HepG2 (cell line): ENCODE measurements at regions not wholly inside any gene's neighbourhood (a gene's known extent, or its start where the extent isn't known, plus 50 kb on each side); places are given as distances from the start of the nearest gene placed in this dataset.

ENCODE experiments used
- ATAC-seq: fragments of 200-7000 bp; cut with Tn5 transposase; 3 replicates; pipeline ENCODE4 v1.9.1; 2020; ENCODE audit warnings: mild to moderate bottlenecking, moderate library complexity
- BruUV-seq: library from RNA; stranded (reverse); fragments of 400-500 nt; replicated peaks from 2 replicates; lab custom pipeline; 2021; lab: Mats Ljungman, UMichigan
- CTCF ChIA-PET: fragments of 300-600 bp; formaldehyde crosslinking; extraction: SDS; loops from one replicate; lab custom pipeline; 2021; ENCODE audit warnings: low total read pairs, inconsistent platforms, low intra/inter-chr PET ratio; lab: Yijun Ruan, JAX
- POLR2A ChIA-PET: fragments of 350-600 bp; sonication (Branson Sonifier 250); formaldehyde crosslinking; loops from one replicate; lab custom pipeline; 2020; ENCODE audit warnings: antibody characterized with exemption, inconsistent platforms; lab: Yijun Ruan, JAX
- DNase-seq: peaks from one replicate; pipeline ENCODE4 v3.0.0-alpha.2; 2015; ENCODE audit warnings: low spot score
- FAIRE-seq: peaks from 3 replicates; lab custom pipeline; 2011; peaks lifted over from hg19 to GRCh38; lab: Jason Lieb, UNC
- H2AFZ ChIP-seq: one replicate; pipeline ENCODE4 v1.6.1; 2011; ENCODE audit warnings: low read length, inconsistent platforms
- H3K27ac ChIP-seq: fragments of 300-600 bp; 3 replicates; pipeline ENCODE4 v1.8.0; 2011; ENCODE audit warnings: mixed run types, mild to moderate bottlenecking, mixed read lengths, low read length, inconsistent platforms; ENCODE audit not compliant: insufficient read depth; ENCODE audit errors: extremely low read length
- H3K27me3 ChIP-seq, 2 experiments: fragments of 200-600 bp in 1 of 2; 2 replicates in 1 of 2; 3 replicates in 1 of 2; pipeline versions ENCODE4 v1.6.0 to v1.8.0; 2011; ENCODE audit warnings: low read length in 2 of 2, mild to moderate bottlenecking in 2 of 2, moderate library complexity in 2 of 2, inconsistent platforms in 1 of 2; ENCODE audit not compliant: insufficient read depth in 2 of 2, control insufficient read depth in 1 of 2
- H3K36me3 ChIP-seq, 2 experiments: fragments of 200-600 bp in 1 of 2; replicated peaks in 1 of 2; 2 replicates in 1 of 2; 3 replicates in 1 of 2; pipeline versions ENCODE4 v1.5.1 to v1.8.0; 2011; ENCODE audit warnings: low read length in 2 of 2, inconsistent platforms in 1 of 2; ENCODE audit not compliant: insufficient read depth in 2 of 2, control insufficient read depth in 1 of 2
- H3K4me1 ChIP-seq: 2 replicates; pipeline ENCODE4 v1.5.1; 2012; ENCODE audit warnings: low read length, inconsistent platforms; ENCODE audit not compliant: insufficient read depth
- H3K4me2 ChIP-seq: 2 replicates; pipeline ENCODE4 v1.6.0; 2011; ENCODE audit warnings: low read depth, low read length, inconsistent platforms
- H3K4me3 ChIP-seq, 3 experiments: fragments of 200-600 bp in 1 of 3; sonication (generic), shearing (Covaris generic) in 1 of 3; replicated peaks in 1 of 3; 2 replicates each; pipeline ENCODE4 v1.5.1; 2011 to 2016; ENCODE audit warnings: low read length in 3 of 3, inconsistent platforms in 2 of 3, low read depth in 2 of 3, mild to moderate bottlenecking in 2 of 3, control low read depth in 1 of 3, mixed read lengths in 1 of 3; ENCODE audit not compliant: insufficient read depth in 1 of 3
- H3K79me2 ChIP-seq: one replicate; pipeline ENCODE4 v1.6.1; 2011; ENCODE audit warnings: low read length, inconsistent platforms; ENCODE audit not compliant: insufficient read depth
- H3K9ac ChIP-seq: 2 replicates; pipeline ENCODE4 v1.6.0; 2011; ENCODE audit warnings: mild to moderate bottlenecking, low read depth, low read length, inconsistent platforms; ENCODE audit not compliant: insufficient read depth
- H3K9me3 ChIP-seq: 2 replicates; pipeline ENCODE4 v1.5.1; 2012; ENCODE audit warnings: mild to moderate bottlenecking, low read length
- H4K20me1 ChIP-seq: 2 replicates; pipeline ENCODE4 v1.6.0; 2011; ENCODE audit warnings: inconsistent platforms, mild to moderate bottlenecking, low read length, moderate library complexity; ENCODE audit not compliant: insufficient read depth
- AFF4 ChIP-seq: sonication (generic); formaldehyde crosslinking; IDR thresholded peaks from 2 replicates; pipeline ENCODE4 v1.4.0; 2020; ENCODE audit warnings: missing genetic modification reagents
- BATF2 ChIP-seq: sonication (generic); formaldehyde crosslinking; IDR thresholded peaks from 2 replicates; pipeline ENCODE4 v1.8.0; 2022; ENCODE audit warnings: mild to moderate bottlenecking, missing genetic modification reagents, moderate library complexity
- CREB3 ChIP-seq: sonication (generic); formaldehyde crosslinking; IDR thresholded peaks from 2 replicates; pipeline ENCODE4 v1.5.0; 2020; ENCODE audit warnings: missing genetic modification reagents
- CTCF ChIP-seq: sonication (generic); formaldehyde crosslinking; IDR thresholded peaks from 2 replicates; pipeline ENCODE4 v1.5.0; 2020; ENCODE audit warnings: mild to moderate bottlenecking, missing genetic modification reagents, moderate library complexity
- IRF9 ChIP-seq: sonication (generic); formaldehyde crosslinking; IDR thresholded peaks from 2 replicates; pipeline ENCODE4 v1.8.0; 2022; ENCODE audit warnings: missing genetic modification reagents, mild to moderate bottlenecking, borderline replicate concordance
- KLF13 ChIP-seq: sonication (generic); formaldehyde crosslinking; IDR thresholded peaks from 2 replicates; pipeline ENCODE4 v1.4.0; 2020; ENCODE audit warnings: mild to moderate bottlenecking, missing genetic modification reagents
- MTA3 ChIP-seq: sonication (generic); formaldehyde crosslinking; IDR thresholded peaks from 2 replicates; pipeline ENCODE4 v1.4.0; 2020; ENCODE audit warnings: missing genetic modification reagents
- STAG1 ChIP-seq: sonication (generic); formaldehyde crosslinking; IDR thresholded peaks from 2 replicates; pipeline ENCODE4 v1.4.0; 2020; ENCODE audit warnings: missing genetic modification reagents
- SUZ12 ChIP-seq: fragments of 150-350 bp; IDR thresholded peaks from 2 replicates; pipeline ENCODE4 v1.6.1; 2014; ENCODE audit warnings: low read depth, low read length
- ZNF12 ChIP-seq: sonication (generic); formaldehyde crosslinking; IDR thresholded peaks from 2 replicates; pipeline ENCODE4 v1.5.0; 2020; ENCODE audit warnings: missing genetic modification reagents
- ZNF275 ChIP-seq: sonication (generic); formaldehyde crosslinking; IDR thresholded peaks from 2 replicates; pipeline ENCODE4 v1.8.0; 2022; ENCODE audit warnings: missing genetic modification reagents, mild to moderate bottlenecking, inconsistent platforms, borderline replicate concordance
- ZNF597 ChIP-seq: sonication (generic); formaldehyde crosslinking; IDR thresholded peaks from 2 replicates; pipeline ENCODE4 v1.5.0; 2020; ENCODE audit warnings: missing genetic modification reagents
- ZNF850 ChIP-seq: sonication (generic); formaldehyde crosslinking; conservative IDR thresholded peaks from 2 replicates; pipeline ENCODE4 v1.9.0; 2021; ENCODE audit warnings: mild to moderate bottlenecking, missing genetic modification reagents
- WGBS: methylation state at CpG from one replicate; pipeline ENCODE4 v1.1.6; 2017; ENCODE audit warnings: low lambda C conversion rate; 5-methylcytosine and 5-hydroxymethylcytosine counted together
- in situ Hi-C: cut with HindIII; loops from 2 replicates; pipeline ENCODE4 v1.10.0; 2017; ENCODE audit warnings: low pct_unique_long_range_greater_than_20kb; ENCODE audit not compliant: extremely low pct_ligation_motif_present
- intact Hi-C: fragments of 100-400 bp; cut with micrococcal nuclease; formaldehyde crosslinking; loops from one replicate; pipeline ENCODE4 v1.10.0; 2022; ENCODE audit not compliant: unreplicated experiment

- ATAC-seq (no peak), FAIRE-seq (peak; percentile 43), DNase-seq (no peak)
- ChIA-PET CTCF (no interaction called here), POLR2A (no interaction called here)
- Histone ChIP-seq H3K27me3 (no peaks in the 10 kb centered on the region), H4K20me1 (no peaks in the 10 kb centered on the region), H3K4me3 (no peak overlapping the region), H3K9ac (no peak overlapping the region), H3K9me3 (no peaks in the 10 kb centered on the region), H2AFZ (no peak overlapping the region), H3K27ac (no peak overlapping the region), H3K79me2 (no peaks in the 10 kb centered on the region), H3K4me1 (no peaks in the 10 kb centered on the region), H3K36me3 (no peaks in the 10 kb centered on the region), H3K4me2 (no peak overlapping the region)
- intact Hi-C loops: no loop called here
- in situ Hi-C loops: no loop called here
- BruUV-seq: no TSS peak
- WGBS: 0% methylated on average over 1 of the region's 1 CpG
- no peak for TF ChIP-seq AFF4 (CRISPR knock-in tag)
- TF ChIP-seq CTCF (CRISPR knock-in tag): 0 out of 2 replicates have a peak, but pooled peaks have one; percentile 10
- no peak for TF ChIP-seq SUZ12
- TF ChIP-seq IRF9 (CRISPR knock-in tag): no peak
- no peak for TF ChIP-seq CREB3 (CRISPR knock-in tag)
- no peak for TF ChIP-seq BATF2 (CRISPR knock-in tag)
- TF ChIP-seq STAG1 (CRISPR knock-in tag): peak; percentile 35; the same call in 1 of the 2 replicates
- no peak for TF ChIP-seq KLF13 (CRISPR knock-in tag)
- TF ChIP-seq MTA3 (CRISPR knock-in tag): no peak
- no peak for TF ChIP-seq ZNF597 (CRISPR knock-in tag)
- TF ChIP-seq ZNF12 (CRISPR knock-in tag): no peak
- no peak for TF ChIP-seq ZNF275 (CRISPR knock-in tag)
- no peak for TF ChIP-seq ZNF850
These were observed 150.3 kb upstream of the ARHGEF26 start for GRCh38 chr3:153970741-153971347.
